Gastroesophageal sphincter (tissue), 4 donors: ENCODE measurements at regions not wholly inside any gene's neighbourhood (a gene's known extent, or its start where the extent isn't known, plus 50 kb on each side); places are given as distances from the start of the nearest gene placed in this dataset.
"Not testable (repeated sequence)": the region's sequence is repeated elsewhere in the genome, so short reads cannot be mapped to it uniquely, and the experiment has no call there.

Experiments used
- ATAC-seq: fragments of 150-250 bp; one replicate; pipeline ENCODE4 v1.9.1; 2016; ENCODE audit warnings: mild to moderate bottlenecking, moderate library complexity
- H3K27ac ChIP-seq, 4 donors: fragments of 200-600 bp; sonication (generic) in 3 of 4; 1 replicate in 3 of 4; 2 replicates in 1 of 4; pipeline ENCODE4 v1.5.1; 2016 to 2019
- H3K27me3 ChIP-seq: fragments of 200-600 bp; sonication (generic); one replicate; pipeline ENCODE4 v1.5.1; 2019
- H3K36me3 ChIP-seq, 2 donors: fragments of 200-600 bp; sonication (generic); one replicate each; pipeline ENCODE4 v1.5.1; 2019; ENCODE audit warnings: control low read depth in 1 of 2
- H3K4me1 ChIP-seq, 3 donors: fragments of 200-600 bp; sonication (generic); 1 replicate in 2 of 3; 2 replicates in 1 of 3; pipeline ENCODE4 v1.5.1; 2016 to 2019; ENCODE audit warnings: control low read depth in 2 of 3
- H3K4me3 ChIP-seq, 2 donors: fragments of 200-600 bp; sonication (generic); one replicate each; pipeline ENCODE4 v1.5.1; 2019; ENCODE audit warnings: mild to moderate bottlenecking in 1 of 2, moderate library complexity in 1 of 2
- H3K9me3 ChIP-seq, 3 donors: fragments of 200-600 bp; sonication (generic); one replicate each; pipeline ENCODE4 v1.5.1; 2017 to 2019; ENCODE audit warnings: control low read depth in 2 of 3
- EP300 ChIP-seq: sonication (generic); formaldehyde crosslinking; IDR thresholded peaks from one replicate; pipeline ENCODE4 v1.6.1; 2017; ENCODE audit warnings: antibody characterized with exemption, mild to moderate bottlenecking
- POLR2A ChIP-seq, 2 donors: fragments of 450-650 bp; IDR thresholded peaks; one replicate each; pipeline ENCODE4 v1.6.1; 2017; ENCODE audit warnings: antibody characterized with exemption in 2 of 2, mild to moderate bottlenecking in 2 of 2, moderate library complexity in 1 of 2
- POLR2AphosphoS5 ChIP-seq: sonication (generic); formaldehyde crosslinking; IDR thresholded peaks from one replicate; pipeline ENCODE4 v1.6.1; 2017; ENCODE audit warnings: antibody characterized with exemption
- WGBS, 2 donors: methylation state at CpG; one replicate each; pipeline ENCODE4 v1.1.5; 2018; ENCODE audit warnings: low coverage in 1 of 2; 5-methylcytosine and 5-hydroxymethylcytosine counted together
- TF ChIP-seq, protein P1 (sequence below), 4 experiments: fragments of 200-600 bp in 2 of 4; fragments of 450-650 bp in 2 of 4; sonication (generic) in 1 of 4; IDR thresholded peaks; one replicate each; pipeline ENCODE4 v1.5.1; 2017 to 2019; ENCODE audit warnings: antibody characterized with exemption in 4 of 4, mild to moderate bottlenecking in 2 of 4, moderate library complexity in 2 of 4

DNA sequence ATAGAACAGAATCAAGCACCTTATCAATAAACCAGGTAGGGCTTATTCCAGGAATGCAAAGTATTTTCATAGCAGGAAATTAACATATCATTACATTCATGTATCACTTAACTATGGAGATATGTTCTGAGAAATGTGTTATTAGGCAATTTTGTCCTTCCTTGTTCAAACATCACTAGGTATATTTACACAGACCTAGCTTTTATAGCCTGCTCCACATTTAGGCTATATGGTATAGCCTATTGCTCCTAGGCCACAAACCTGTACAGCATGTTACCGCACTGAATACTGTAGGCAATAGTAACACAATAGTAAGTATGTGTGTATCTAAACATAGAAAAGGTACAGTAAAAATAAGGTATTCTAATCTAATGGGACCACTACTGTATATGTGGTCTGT lies 82.8 kb upstream of the KCTD1 start:
- ATAC-seq = no peak
- Histone ChIP-seq H3K36me3 (no peaks in the 10 kb centered on the region), H3K9me3 (no peaks in the 10 kb centered on the region), H3K4me3 (no peak overlapping the region), H3K27me3 (no peaks in the 10 kb centered on the region), H3K4me1 (no peaks in the 10 kb centered on the region), H3K27ac (no peak overlapping the region)
- 0 to 100% methylated on average over 1 of the region's 1 CpG for WGBS, 2 donors
- TF ChIP-seq, protein P1, sequence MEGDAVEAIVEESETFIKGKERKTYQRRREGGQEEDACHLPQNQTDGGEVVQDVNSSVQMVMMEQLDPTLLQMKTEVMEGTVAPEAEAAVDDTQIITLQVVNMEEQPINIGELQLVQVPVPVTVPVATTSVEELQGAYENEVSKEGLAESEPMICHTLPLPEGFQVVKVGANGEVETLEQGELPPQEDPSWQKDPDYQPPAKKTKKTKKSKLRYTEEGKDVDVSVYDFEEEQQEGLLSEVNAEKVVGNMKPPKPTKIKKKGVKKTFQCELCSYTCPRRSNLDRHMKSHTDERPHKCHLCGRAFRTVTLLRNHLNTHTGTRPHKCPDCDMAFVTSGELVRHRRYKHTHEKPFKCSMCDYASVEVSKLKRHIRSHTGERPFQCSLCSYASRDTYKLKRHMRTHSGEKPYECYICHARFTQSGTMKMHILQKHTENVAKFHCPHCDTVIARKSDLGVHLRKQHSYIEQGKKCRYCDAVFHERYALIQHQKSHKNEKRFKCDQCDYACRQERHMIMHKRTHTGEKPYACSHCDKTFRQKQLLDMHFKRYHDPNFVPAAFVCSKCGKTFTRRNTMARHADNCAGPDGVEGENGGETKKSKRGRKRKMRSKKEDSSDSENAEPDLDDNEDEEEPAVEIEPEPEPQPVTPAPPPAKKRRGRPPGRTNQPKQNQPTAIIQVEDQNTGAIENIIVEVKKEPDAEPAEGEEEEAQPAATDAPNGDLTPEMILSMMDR (IDR thresholded peaks at IDR 0.05) = no peak
- TF ChIP-seq EP300 (no peak), POLR2AphosphoS5 (no peak), POLR2A (IDR thresholded peaks at IDR 0.05) (no peak)

DNA sequence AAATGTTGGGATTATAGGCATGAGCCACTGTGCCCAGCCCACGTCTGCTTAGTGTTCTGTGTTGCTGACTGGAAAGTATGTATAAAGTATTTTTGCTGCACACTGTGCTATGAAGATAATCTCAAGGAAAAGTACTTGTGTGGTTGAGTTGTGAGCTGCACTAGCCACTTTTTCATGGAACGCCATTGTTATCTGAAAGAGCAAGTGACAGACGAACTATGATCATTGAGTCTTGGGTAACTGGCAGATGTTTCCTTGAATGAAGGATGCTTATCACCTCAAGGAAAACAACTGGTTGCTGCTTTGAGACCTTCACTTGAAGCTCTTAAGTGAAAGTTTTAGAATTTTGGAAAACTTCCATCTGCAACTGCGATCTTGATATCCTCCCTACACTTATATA lies 82.2 kb upstream of the KCTD1 start:
- no peak for ATAC-seq
- WGBS, 2 donors = 91 to 96% methylated on average over 3 to 4 of the region's 4 CpGs
- Histone ChIP-seq H3K27me3 (no peaks in the 10 kb centered on the region), H3K4me3 (no peak overlapping the region), H3K4me1 (no peaks in the 10 kb centered on the region), H3K36me3 (no peaks in the 10 kb centered on the region), H3K27ac (no peak overlapping the region), H3K9me3 (no peaks in the 10 kb centered on the region)
- TF ChIP-seq, protein P1 (IDR thresholded peaks at IDR 0.05) = no peak
- TF ChIP-seq POLR2AphosphoS5 (no peak), POLR2A (IDR thresholded peaks at IDR 0.05) (no peak), EP300 (no peak)

DNA sequence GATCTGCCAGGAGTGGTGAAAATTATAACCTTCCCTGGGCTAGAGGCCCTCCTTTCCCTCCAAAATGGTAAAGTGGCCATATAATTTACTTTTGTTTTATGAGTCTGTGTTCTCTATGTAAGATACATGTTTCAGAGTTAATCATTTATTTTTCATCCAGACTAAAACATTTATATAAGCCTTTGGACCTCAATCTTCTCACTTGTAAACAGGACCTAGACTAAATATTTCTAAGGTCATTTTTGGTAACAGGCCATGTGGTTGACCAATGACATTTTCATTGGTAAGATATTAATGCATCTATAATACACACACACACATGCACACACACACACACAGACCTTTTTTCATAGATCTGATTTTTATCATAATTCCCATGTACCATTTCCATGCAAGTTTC lies 79.7 kb upstream of the KCTD1 start:
- peaks cover 0 to 6% (median 0%) of the 10 kb centered on the region in 3 donors for H3K9me3 ChIP-seq
- no peaks in the 10 kb centered on the region for H3K27me3 ChIP-seq
- H3K4me3 ChIP-seq = no peak overlapping the region
- TF ChIP-seq, protein P1 (IDR thresholded peaks at IDR 0.05) = no peak
- H3K27ac ChIP-seq = no peak overlapping the region
- no peaks in the 10 kb centered on the region for H3K4me1 ChIP-seq
- no peak for ATAC-seq
- no peaks in the 10 kb centered on the region for H3K36me3 ChIP-seq

DNA sequence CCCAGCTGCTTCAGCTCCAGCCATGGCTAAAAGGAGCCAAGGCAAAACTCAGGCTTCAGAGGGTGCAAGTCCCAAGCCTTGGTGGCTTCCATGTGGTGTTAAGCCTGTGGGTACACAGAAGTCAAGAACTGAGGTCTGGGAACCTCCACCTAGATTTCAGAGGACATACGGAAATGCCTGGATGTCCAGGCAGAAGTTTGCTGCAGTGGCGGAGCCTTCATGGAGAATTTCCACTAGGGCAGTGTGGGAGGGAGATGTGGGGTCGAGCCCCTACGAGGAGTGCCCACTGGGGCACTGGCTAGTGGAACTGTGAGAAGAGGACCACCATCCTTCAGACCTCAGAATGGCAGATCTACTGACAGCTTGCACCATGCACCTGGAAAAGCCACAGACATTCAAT lies 76.1 kb upstream of the KCTD1 start:
- Histone ChIP-seq H3K4me3 (no peak overlapping the region), H3K4me1 (no peaks in the 10 kb centered on the region), H3K9me3 (peaks cover 0 to 6% (median 0%) of the 10 kb centered on the region in 3 donors), H3K27me3 (no peaks in the 10 kb centered on the region), H3K36me3 (no peaks in the 10 kb centered on the region), H3K27ac (no peak overlapping the region)
- ATAC-seq = no peak
- no peak for TF ChIP-seq POLR2AphosphoS5
- TF ChIP-seq, protein P1 (IDR thresholded peaks at IDR 0.05) = no peak
- TF ChIP-seq POLR2A (IDR thresholded peaks at IDR 0.05) = no peak
- TF ChIP-seq EP300 = no peak
- 95 to 100% methylated on average over 1 to 3 of the region's 4 CpGs for WGBS, 2 donors

DNA sequence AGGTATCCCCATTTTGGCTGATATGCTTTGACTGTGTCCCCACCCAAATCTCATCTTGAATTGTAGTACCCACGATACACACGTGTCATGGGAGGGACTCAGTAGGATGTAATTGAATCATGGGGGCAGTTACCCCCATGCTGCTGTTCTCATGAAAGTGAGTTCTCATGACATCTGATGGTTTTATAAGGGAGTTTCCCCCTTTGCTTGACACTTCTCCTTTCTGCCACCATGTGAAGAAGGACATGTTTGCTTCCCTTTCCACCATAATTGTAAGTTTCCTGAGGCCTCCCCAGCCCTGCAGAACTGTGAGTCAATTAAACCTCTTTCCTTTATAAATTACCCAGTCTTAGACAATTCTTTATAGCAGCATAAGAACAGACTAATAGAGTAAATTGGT lies 75.0 kb upstream of the KCTD1 start:
- H3K27ac ChIP-seq, H3K9me3 ChIP-seq, H3K4me3 ChIP-seq, H3K4me1 ChIP-seq, H3K27me3 ChIP-seq, ATAC-seq, H3K36me3 ChIP-seq: not testable (repeated sequence)
- WGBS, 2 donors = 93 to 100% methylated on average over 2 of the region's 2 CpGs
